ENCODE measurements at regions not wholly inside any gene's neighbourhood (a gene's known extent, or its start where the extent isn't known, plus 50 kb on each side); places are given as distances from the start of the nearest gene placed in this dataset.

DNA sequence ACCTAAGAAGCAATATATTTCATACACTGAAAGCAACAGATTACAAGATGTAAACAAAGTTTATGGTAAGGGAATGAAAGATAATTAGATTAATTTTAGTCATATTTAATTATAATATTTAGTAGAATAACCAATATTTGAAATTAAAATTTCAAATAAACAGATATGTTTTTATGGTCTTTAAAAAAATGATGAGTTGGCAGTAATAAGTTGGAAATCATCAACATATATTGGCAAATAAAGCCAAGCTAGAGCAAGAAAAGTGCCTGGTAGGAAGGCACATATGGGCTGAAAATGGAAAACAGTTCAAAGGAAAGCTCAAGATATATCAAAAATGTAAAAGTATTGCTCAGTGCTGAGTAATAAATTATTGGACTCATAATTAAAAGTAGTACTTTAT lies 1274.0 kb downstream of the AMY1C start:
- no peak overlapping the region for H3K4me3 ChIP-seq (ENCODE audit: low read depth, low read length)
- no peak for TF ChIP-seq CTCF (conservative IDR thresholded peaks at IDR 0.05; ENCODE audit: low read depth, low read length)
- DNase-seq (ENCODE audit: low read depth) = no peak

DNA sequence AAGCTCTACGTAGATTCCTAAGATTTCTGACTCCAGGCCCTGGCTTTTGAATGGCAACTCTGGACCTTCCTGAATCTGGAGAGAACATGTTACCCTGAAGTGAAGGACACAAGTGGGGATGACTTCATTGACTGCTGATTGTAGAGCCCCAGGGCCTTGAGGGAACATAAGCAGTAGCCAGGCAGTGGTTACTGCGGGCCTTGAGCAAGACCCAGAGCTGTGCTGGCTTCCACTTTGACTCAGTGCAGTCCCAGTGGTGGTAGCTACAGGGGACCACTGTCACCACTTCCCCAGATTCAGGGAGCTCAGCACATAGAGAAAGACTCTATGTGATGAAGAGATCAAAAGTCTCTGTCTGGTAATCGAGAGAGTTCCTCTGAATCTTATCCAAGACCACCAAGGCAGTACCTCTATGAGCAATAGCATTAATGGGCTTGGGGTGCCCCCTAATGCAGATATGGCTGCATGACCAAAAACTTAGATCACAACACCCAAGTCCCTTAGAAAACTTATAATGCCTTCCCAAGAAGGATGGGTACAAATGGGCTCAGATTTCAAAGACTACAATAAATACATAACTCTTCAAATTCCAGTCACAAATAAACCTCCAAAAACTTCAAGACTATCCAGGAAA lies 1278.3 kb downstream of the AMY1C start:
- no peak for TF ChIP-seq CTCF (conservative IDR thresholded peaks at IDR 0.05; ENCODE audit: low read depth, low read length)
- no peak overlapping the region for H3K4me3 ChIP-seq (ENCODE audit: low read depth, low read length)

DNA sequence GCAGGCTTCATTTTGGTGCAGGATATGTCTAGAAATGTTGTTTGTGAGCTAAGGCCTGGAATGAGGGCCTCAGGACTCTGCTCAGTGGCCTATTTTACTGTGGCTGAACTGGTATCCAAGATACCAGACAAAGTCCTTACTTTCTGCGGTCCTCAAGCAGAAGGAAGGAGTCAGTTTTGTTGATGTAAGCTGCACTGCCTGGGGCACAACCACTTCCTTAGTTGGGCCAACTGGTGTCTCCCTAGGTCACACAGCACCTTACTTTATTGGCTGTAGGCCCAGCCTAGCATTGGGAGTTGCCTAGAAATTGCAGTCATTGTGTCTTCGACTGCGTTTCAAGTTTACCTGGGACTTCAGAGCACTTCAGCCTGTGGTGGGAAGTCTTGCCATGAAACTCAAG lies 1322.7 kb downstream of the AMY1C start:
- H3K4me3 ChIP-seq (ENCODE audit: low read depth, low read length) = no peak overlapping the region
- TF ChIP-seq CTCF (conservative IDR thresholded peaks at IDR 0.05; ENCODE audit: low read depth, low read length) = no peak
- no peak for DNase-seq (ENCODE audit: low read depth)

More for the DNA sequence above, 1278.3 kb downstream of the AMY1C start:
- no peak for DNase-seq (ENCODE audit: low read depth)

DNA sequence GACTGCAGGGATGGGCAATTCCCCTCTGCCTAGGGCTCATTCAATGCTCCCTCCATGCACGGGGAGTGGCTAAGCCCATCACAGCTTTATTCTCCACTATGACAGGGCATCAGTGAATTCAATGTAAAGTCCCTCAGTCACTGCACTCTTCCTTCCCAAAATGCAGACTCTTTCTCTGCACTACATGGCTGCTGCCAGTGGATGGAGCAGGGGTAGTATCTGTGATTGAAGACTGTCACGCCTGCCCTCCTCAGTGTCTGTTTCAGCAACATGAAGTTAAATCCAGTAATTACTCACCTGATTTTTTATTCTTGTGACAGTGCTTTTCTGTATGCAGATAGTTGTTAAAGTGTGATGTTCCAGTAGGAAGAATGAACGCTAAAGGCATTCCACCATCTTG lies 1323.2 kb downstream of the AMY1C start:
- no peak overlapping the region for H3K4me3 ChIP-seq (ENCODE audit: low read depth, low read length)
- DNase-seq (ENCODE audit: low read depth) = no peak
- no peak for TF ChIP-seq CTCF (conservative IDR thresholded peaks at IDR 0.05; ENCODE audit: low read depth, low read length)

- no peak overlapping the region for H3K4me3 ChIP-seq (ENCODE audit: low read depth, low read length)
- DNase-seq (ENCODE audit: low read depth) = no peak
- no peak for TF ChIP-seq CTCF (conservative IDR thresholded peaks at IDR 0.05; ENCODE audit: low read depth, low read length)
These were observed 1324.0 kb downstream of the AMY1C start for GRCh38 chr1:105073660-105074059.

GRCh38 chr1:105083611-105084010 lies 1333.9 kb downstream of the AMY1C start:
- TF ChIP-seq CTCF (conservative IDR thresholded peaks at IDR 0.05; ENCODE audit: low read depth, low read length) = no peak
- no peak overlapping the region for H3K4me3 ChIP-seq (ENCODE audit: low read depth, low read length)
- DNase-seq (ENCODE audit: low read depth) = no peak

- no peak for DNase-seq (ENCODE audit: low read depth)
- TF ChIP-seq CTCF (conservative IDR thresholded peaks at IDR 0.05; ENCODE audit: low read depth, low read length) = no peak
- no peak overlapping the region for H3K4me3 ChIP-seq (ENCODE audit: low read depth, low read length)
These were observed 1337.8 kb downstream of the AMY1C start for GRCh38 chr1:105087506-105087905.

Data from choroid plexus epithelial cell (primary cell).